Type B pancreatic cell (in vitro differentiated cells): ENCODE measurements at regions not wholly inside any gene's neighbourhood (a gene's known extent, or its start where the extent isn't known, plus 50 kb on each side); places are given as distances from the start of the nearest gene placed in this dataset.
"Not testable (repeated sequence)": the region's sequence is repeated elsewhere in the genome, so short reads cannot be mapped to it uniquely, and the experiment has no call there.

ENCODE experiments used
- DNase-seq: peaks from one replicate; pipeline ENCODE4 v3.0.0; 2021; ENCODE audit warnings: mixed read lengths; ENCODE audit not compliant: unreplicated experiment; ENCODE audit errors: extremely low spot score
- H3K27ac Mint-ChIP-seq: 2 replicates; pipeline ENCODE4 v1.8.0; 2021; ENCODE audit warnings: mild to moderate bottlenecking, mixed read lengths
- H3K27me3 Mint-ChIP-seq: 2 replicates; pipeline ENCODE4 v1.8.0; 2021; ENCODE audit warnings: mixed read lengths
- H3K36me3 Mint-ChIP-seq: 2 replicates; pipeline ENCODE4 v1.8.0; 2021; ENCODE audit warnings: mixed read lengths
- H3K4me1 Mint-ChIP-seq: one replicate; pipeline ENCODE4 v1.8.0; 2021; ENCODE audit warnings: mixed read lengths; ENCODE audit not compliant: unreplicated experiment
- H3K4me3 Mint-ChIP-seq: 2 replicates; pipeline ENCODE4 v1.8.0; 2021; ENCODE audit warnings: mild to moderate bottlenecking, mixed read lengths
- H3K9me3 Mint-ChIP-seq: 2 replicates; pipeline ENCODE4 v1.8.0; 2021; ENCODE audit warnings: mixed read lengths
- TF ChIP-seq, protein P1 (sequence below): fragments of 200-600 bp; sonication (generic); conservative IDR thresholded peaks from 2 replicates; pipeline ENCODE4 v1.5.0; 2021; ENCODE audit warnings: antibody characterized with exemption, mild to moderate bottlenecking

- H3K4me1 Mint-ChIP-seq, result no peaks in the 10 kb centered on the region
- H3K36me3 Mint-ChIP-seq, result peaks cover 10% of the 10 kb centered on the region
- TF ChIP-seq, protein P1, sequence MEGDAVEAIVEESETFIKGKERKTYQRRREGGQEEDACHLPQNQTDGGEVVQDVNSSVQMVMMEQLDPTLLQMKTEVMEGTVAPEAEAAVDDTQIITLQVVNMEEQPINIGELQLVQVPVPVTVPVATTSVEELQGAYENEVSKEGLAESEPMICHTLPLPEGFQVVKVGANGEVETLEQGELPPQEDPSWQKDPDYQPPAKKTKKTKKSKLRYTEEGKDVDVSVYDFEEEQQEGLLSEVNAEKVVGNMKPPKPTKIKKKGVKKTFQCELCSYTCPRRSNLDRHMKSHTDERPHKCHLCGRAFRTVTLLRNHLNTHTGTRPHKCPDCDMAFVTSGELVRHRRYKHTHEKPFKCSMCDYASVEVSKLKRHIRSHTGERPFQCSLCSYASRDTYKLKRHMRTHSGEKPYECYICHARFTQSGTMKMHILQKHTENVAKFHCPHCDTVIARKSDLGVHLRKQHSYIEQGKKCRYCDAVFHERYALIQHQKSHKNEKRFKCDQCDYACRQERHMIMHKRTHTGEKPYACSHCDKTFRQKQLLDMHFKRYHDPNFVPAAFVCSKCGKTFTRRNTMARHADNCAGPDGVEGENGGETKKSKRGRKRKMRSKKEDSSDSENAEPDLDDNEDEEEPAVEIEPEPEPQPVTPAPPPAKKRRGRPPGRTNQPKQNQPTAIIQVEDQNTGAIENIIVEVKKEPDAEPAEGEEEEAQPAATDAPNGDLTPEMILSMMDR, result no peak
- peaks cover 15% of the 10 kb centered on the region for H3K27me3 Mint-ChIP-seq
- DNase-seq, result no peak
- H3K9me3 Mint-ChIP-seq, result no peaks in the 10 kb centered on the region
- no peak overlapping the region for H3K27ac Mint-ChIP-seq
- H3K4me3 Mint-ChIP-seq, result no peak overlapping the region
Observed at GRCh38 chr12:24510581-24511125, 438.2 kb downstream of the BCAT1 start.

DNA sequence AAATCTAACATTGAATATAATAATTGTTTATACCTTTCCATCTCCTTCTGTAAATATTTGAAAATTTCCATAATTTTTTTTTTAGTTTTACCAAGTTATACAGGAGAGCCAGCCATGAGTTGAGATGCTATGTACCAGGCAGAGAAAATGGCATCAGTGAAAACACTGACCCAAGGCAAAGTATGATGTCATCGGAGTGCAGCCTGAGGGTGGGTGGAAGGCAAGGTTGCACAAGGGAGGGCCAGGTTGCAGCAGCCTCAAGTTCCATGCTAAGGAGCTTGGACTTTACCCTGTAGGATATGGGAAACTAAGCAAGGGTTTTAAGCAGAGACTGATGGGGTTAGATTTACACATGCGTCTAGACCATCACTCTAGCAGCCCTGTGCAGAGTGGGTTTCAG, 441.1 kb downstream of the BCAT1 start:
- H3K27me3 Mint-ChIP-seq, result peaks cover 15% of the 10 kb centered on the region
- TF ChIP-seq, protein P1, result no peak
- no peaks in the 10 kb centered on the region for H3K9me3 Mint-ChIP-seq

GRCh38 chr12:24505366-24506015, 443.4 kb downstream of the BCAT1 start:
- Mint-ChIP-seq H3K4me3 (no peak overlapping the region), H3K36me3 (peaks cover 3% of the 10 kb centered on the region), H3K9me3 (no peaks in the 10 kb centered on the region), H3K27ac (no peak overlapping the region), H3K4me1 (peaks cover 5% of the 10 kb centered on the region), H3K27me3 (peaks cover 15% of the 10 kb centered on the region)
- TF ChIP-seq, protein P1, result no peak
- no peak for DNase-seq

More for the DNA sequence above, 441.1 kb downstream of the BCAT1 start:
- H3K27ac Mint-ChIP-seq, result no peak overlapping the region
- H3K36me3 Mint-ChIP-seq, result peaks cover 3% of the 10 kb centered on the region
- no peak for DNase-seq
- no peak overlapping the region for H3K4me3 Mint-ChIP-seq
- no peaks in the 10 kb centered on the region for H3K4me1 Mint-ChIP-seq

DNA sequence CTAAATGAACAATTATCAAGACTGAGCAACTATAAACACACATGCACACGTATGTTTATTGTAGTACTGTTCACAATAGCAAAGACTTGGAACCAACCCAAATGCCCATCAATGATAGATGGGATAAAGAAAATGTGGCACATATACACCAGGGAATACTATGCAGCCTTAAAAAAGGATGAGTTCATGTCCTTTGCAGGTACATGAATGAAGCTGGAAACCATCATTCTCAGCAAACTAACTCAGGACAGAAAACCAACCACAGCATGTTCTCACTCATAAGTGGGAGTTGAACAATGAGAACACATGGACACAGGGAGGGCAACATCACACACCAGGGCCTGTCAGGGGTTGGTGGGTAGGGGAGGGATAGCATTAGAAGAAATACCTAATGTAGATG, 445.4 kb downstream of the BCAT1 start:
- not testable (repeated sequence) for H3K4me1 Mint-ChIP-seq

DNA sequence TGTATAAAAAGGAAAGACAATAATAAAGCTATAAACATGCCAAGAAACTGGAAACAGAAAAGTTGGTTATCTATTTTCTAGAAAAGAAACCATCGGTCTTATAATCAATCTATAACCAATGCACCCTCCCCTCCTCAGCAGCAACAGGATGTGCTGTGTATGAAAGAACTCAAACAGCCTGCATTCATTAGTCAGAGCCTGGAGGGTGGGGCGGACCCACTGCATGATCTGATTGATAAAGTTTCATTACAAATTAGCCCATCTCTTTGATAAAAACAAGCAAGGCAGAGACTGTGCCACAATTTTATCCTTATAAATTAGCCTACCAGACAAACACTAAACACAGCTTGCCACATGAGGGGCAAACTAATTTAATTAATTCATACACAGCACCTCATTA, 448.1 kb downstream of the BCAT1 start:
- Mint-ChIP-seq H3K36me3 (peaks cover 20% of the 10 kb centered on the region), H3K9me3 (peaks cover 5% of the 10 kb centered on the region), H3K27ac (no peak overlapping the region), H3K4me3 (peak overlapping the region; percentile 5), H3K27me3 (peaks cover 29% of the 10 kb centered on the region), H3K4me1 (peaks cover 7% of the 10 kb centered on the region)
- TF ChIP-seq, protein P1, result no peak
- no peak for DNase-seq

More for the DNA sequence above, 445.4 kb downstream of the BCAT1 start:
- not testable (repeated sequence) for H3K4me3 Mint-ChIP-seq, H3K9me3 Mint-ChIP-seq, H3K36me3 Mint-ChIP-seq, DNase-seq, H3K27ac Mint-ChIP-seq
- H3K27me3 Mint-ChIP-seq, result peaks cover 13% of the 10 kb centered on the region

GRCh38 chr12:24500421-24500820, 448.5 kb downstream of the BCAT1 start:
- H3K27me3 Mint-ChIP-seq, result peaks cover 32% of the 10 kb centered on the region
- peaks cover 6% of the 10 kb centered on the region for H3K9me3 Mint-ChIP-seq
- peaks cover 22% of the 10 kb centered on the region for H3K36me3 Mint-ChIP-seq
- TF ChIP-seq, protein P1, result no peak
- peak overlapping the region; percentile 5 for H3K4me3 Mint-ChIP-seq
- peaks cover 7% of the 10 kb centered on the region for H3K4me1 Mint-ChIP-seq
- H3K27ac Mint-ChIP-seq, result no peak overlapping the region
- DNase-seq, result no peak
